Thyroid gland (tissue), 4 donors: ENCODE measurements at regions not wholly inside any gene's neighbourhood (a gene's known extent, or its start where the extent isn't known, plus 50 kb on each side); places are given as distances from the start of the nearest gene placed in this dataset.

Source experiments
- DNase-seq, 2 donors: peaks; one replicate each; pipeline ENCODE4 v3.0.0-alpha.2; 2019
- H3K27ac ChIP-seq, 3 donors: fragments of 200-600 bp; sonication (generic); 1 replicate in 2 of 3; 2 replicates in 1 of 3; pipeline ENCODE4 v1.5.1; 2016 to 2019; ENCODE audit warnings: mild to moderate bottlenecking in 1 of 3, moderate library complexity in 1 of 3
- H3K27me3 ChIP-seq: fragments of 200-600 bp; sonication (generic); one replicate; pipeline ENCODE4 v1.5.1; 2019
- H3K36me3 ChIP-seq, 2 donors: fragments of 200-600 bp; sonication (generic); one replicate each; pipeline ENCODE4 v1.5.1; 2016 to 2019
- H3K4me1 ChIP-seq, 2 donors: fragments of 200-600 bp; sonication (generic); one replicate each; pipeline ENCODE4 v1.5.1; 2017 to 2019
- H3K4me3 ChIP-seq, 3 donors: fragments of 200-600 bp; sonication (generic); replicated peaks in 1 of 3; 1 replicate in 2 of 3; 2 replicates in 1 of 3; pipeline ENCODE4 v1.5.1; 2016; ENCODE audit warnings: mild to moderate bottlenecking in 1 of 3
- H3K9me3 ChIP-seq: fragments of 200-600 bp; sonication (generic); one replicate; pipeline ENCODE4 v1.5.1; 2017
- CTCF ChIP-seq, 6 experiments: fragments of 200-600 bp in 3 of 6; fragments of 450-650 bp in 3 of 6; sonication (generic) in 3 of 6; IDR thresholded peaks; one replicate each; pipeline ENCODE4 v1.5.1; 2016 to 2019; ENCODE audit warnings: antibody characterized with exemption in 6 of 6, mild to moderate bottlenecking in 2 of 6, inconsistent platforms in 1 of 6, moderate library complexity in 1 of 6
- POLR2A ChIP-seq, 2 donors: fragments of 450-650 bp; IDR thresholded peaks; one replicate each; pipeline ENCODE4 v1.6.1; 2017; ENCODE audit warnings: antibody characterized with exemption in 2 of 2, mild to moderate bottlenecking in 2 of 2, moderate library complexity in 1 of 2
- WGBS, 2 donors: methylation state at CpG; one replicate each; pipeline ENCODE4 v1.1.5; 2017; 5-methylcytosine and 5-hydroxymethylcytosine counted together
- intact Hi-C: fragments of 100-400 bp; cut with DNase I; formaldehyde crosslinking; loops from one replicate; pipeline ENCODE4 v1.15.1; 2023

GRCh38 chr18:2223449-2223848 lies 347.9 kb downstream of the METTL4 start:
- Histone ChIP-seq H3K36me3 (no peaks in the 10 kb centered on the region), H3K9me3 (no peaks in the 10 kb centered on the region), H3K27ac (no peak overlapping the region), H3K4me1 (no peaks in the 10 kb centered on the region), H3K4me3 (no peak overlapping the region), H3K27me3 (no peaks in the 10 kb centered on the region)
- TF ChIP-seq POLR2A (IDR thresholded peaks at IDR 0.05) = no peak
- no peak for TF ChIP-seq CTCF (IDR thresholded peaks at IDR 0.05)
- intact Hi-C loops = no loop called here
- 29 to 40% methylated on average over 5 of the region's 5 CpGs for WGBS, 2 donors
- DNase-seq = no peak

GRCh38 chr18:2223849-2224248 lies 347.5 kb downstream of the METTL4 start:
- intact Hi-C loops = no loop called here
- TF ChIP-seq CTCF (IDR thresholded peaks at IDR 0.05) (peak in 1 of 6 experiments; percentile 38), POLR2A (IDR thresholded peaks at IDR 0.05) (no peak)
- no peak overlapping the region for H3K27ac ChIP-seq
- DNase-seq = no peak
- no peaks in the 10 kb centered on the region for H3K36me3 ChIP-seq
- no peaks in the 10 kb centered on the region for H3K27me3 ChIP-seq
- 7 to 15% methylated on average over 2 of the region's 2 CpGs for WGBS, 2 donors
- no peaks in the 10 kb centered on the region for H3K4me1 ChIP-seq
- H3K4me3 ChIP-seq = no peak overlapping the region
- no peaks in the 10 kb centered on the region for H3K9me3 ChIP-seq

GRCh38 chr18:2236232-2236631 lies 335.1 kb downstream of the METTL4 start:
- 65 to 76% methylated on average over 2 of the region's 2 CpGs for WGBS, 2 donors
- H3K27me3 ChIP-seq = no peaks in the 10 kb centered on the region
- no peaks in the 10 kb centered on the region for H3K9me3 ChIP-seq
- H3K4me1 ChIP-seq = no peaks in the 10 kb centered on the region
- H3K4me3 ChIP-seq = no peak overlapping the region
- H3K27ac ChIP-seq = no peak overlapping the region
- intact Hi-C loops = no loop called here
- DNase-seq = no peak
- TF ChIP-seq CTCF (IDR thresholded peaks at IDR 0.05) (no peak), POLR2A (IDR thresholded peaks at IDR 0.05) (no peak)
- no peaks in the 10 kb centered on the region for H3K36me3 ChIP-seq

- 62 to 67% methylated on average over 7 of the region's 7 CpGs for WGBS, 2 donors
- Histone ChIP-seq H3K36me3 (no peaks in the 10 kb centered on the region), H3K4me3 (no peak overlapping the region), H3K27ac (no peak overlapping the region), H3K27me3 (no peaks in the 10 kb centered on the region), H3K4me1 (no peaks in the 10 kb centered on the region), H3K9me3 (no peaks in the 10 kb centered on the region)
- TF ChIP-seq POLR2A (IDR thresholded peaks at IDR 0.05) (no peak), CTCF (IDR thresholded peaks at IDR 0.05) (no peak)
- no peak for DNase-seq
- intact Hi-C loops = no loop called here
These were observed 333.6 kb downstream of the METTL4 start for GRCh38 chr18:2237706-2238105.

- no peak for TF ChIP-seq POLR2A (IDR thresholded peaks at IDR 0.05)
- no peak for TF ChIP-seq CTCF (IDR thresholded peaks at IDR 0.05)
- WGBS, 2 donors = 79% methylated on average over 4 of the region's 4 CpGs
- no peaks in the 10 kb centered on the region for H3K9me3 ChIP-seq
- intact Hi-C loops = no loop called here
- no peak overlapping the region for H3K27ac ChIP-seq
- no peak overlapping the region for H3K4me3 ChIP-seq
- no peaks in the 10 kb centered on the region for H3K27me3 ChIP-seq
- no peaks in the 10 kb centered on the region for H3K36me3 ChIP-seq
- DNase-seq = no peak
- H3K4me1 ChIP-seq = no peaks in the 10 kb centered on the region
These were observed 331.0 kb downstream of the METTL4 start for GRCh38 chr18:2240311-2240705.
